ENCODE measurements at regions not wholly inside any gene's neighbourhood (a gene's known extent, or its start where the extent isn't known, plus 50 kb on each side); places are given as distances from the start of the nearest gene placed in this dataset.

DNA sequence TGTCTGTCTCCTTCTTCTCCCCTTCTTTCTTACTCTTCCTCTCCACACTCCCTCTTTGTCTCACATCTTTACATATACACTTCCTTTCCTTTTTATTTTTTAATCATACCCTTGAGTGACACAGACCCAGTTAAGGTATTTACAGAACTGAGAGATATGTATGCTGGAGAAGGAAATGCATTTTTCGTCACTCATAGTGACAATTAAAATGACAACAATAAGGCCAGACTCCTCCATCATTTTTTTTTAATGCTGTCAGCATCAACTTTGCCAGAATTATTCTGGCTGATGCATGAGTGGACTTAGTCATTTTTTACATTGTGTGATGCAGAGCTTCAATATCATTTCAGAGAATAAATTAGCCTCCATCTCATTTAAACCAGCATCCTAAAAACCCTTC lies 272.9 kb downstream of the TMEM38B start:
- TF ChIP-seq, protein P1, sequence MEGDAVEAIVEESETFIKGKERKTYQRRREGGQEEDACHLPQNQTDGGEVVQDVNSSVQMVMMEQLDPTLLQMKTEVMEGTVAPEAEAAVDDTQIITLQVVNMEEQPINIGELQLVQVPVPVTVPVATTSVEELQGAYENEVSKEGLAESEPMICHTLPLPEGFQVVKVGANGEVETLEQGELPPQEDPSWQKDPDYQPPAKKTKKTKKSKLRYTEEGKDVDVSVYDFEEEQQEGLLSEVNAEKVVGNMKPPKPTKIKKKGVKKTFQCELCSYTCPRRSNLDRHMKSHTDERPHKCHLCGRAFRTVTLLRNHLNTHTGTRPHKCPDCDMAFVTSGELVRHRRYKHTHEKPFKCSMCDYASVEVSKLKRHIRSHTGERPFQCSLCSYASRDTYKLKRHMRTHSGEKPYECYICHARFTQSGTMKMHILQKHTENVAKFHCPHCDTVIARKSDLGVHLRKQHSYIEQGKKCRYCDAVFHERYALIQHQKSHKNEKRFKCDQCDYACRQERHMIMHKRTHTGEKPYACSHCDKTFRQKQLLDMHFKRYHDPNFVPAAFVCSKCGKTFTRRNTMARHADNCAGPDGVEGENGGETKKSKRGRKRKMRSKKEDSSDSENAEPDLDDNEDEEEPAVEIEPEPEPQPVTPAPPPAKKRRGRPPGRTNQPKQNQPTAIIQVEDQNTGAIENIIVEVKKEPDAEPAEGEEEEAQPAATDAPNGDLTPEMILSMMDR (IDR thresholded peaks at IDR 0.05; ENCODE audit: extremely low read depth in 1 of 2, insufficient read depth in 1 of 2, low read depth in 1 of 2, low read length in 2 of 2) = no peak
- TF ChIP-seq, protein P2, sequence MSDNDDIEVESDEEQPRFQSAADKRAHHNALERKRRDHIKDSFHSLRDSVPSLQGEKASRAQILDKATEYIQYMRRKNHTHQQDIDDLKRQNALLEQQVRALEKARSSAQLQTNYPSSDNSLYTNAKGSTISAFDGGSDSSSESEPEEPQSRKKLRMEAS (IDR thresholded peaks at IDR 0.05; ENCODE audit: insufficient read depth, insufficient read length) = no peak
- TF ChIP-seq POLR2A (IDR thresholded peaks at IDR 0.05; ENCODE audit: low read depth, low read length) (no peak), JUN (IDR thresholded peaks at IDR 0.05; ENCODE audit: borderline replicate concordance, insufficient read depth, insufficient read length, low read depth) (no peak), EZH2 (IDR thresholded peaks at IDR 0.05; ENCODE audit: borderline replicate concordance, low read depth, low read length, severe bottlenecking) (no peak)
